ENCODE measurements at regions not wholly inside any gene's neighbourhood (a gene's known extent, or its start where the extent isn't known, plus 50 kb on each side); places are given as distances from the start of the nearest gene placed in this dataset.

- TF ChIP-seq SP1 (CRISPR knock-in tag; conservative IDR thresholded peaks at IDR 0.05) (no peak), CREB1 (CRISPR knock-in tag; IDR thresholded peaks at IDR 0.05) (no peak), ARID4B (CRISPR knock-in tag; IDR thresholded peaks at IDR 0.05; ENCODE audit: borderline replicate concordance) (no peak), CTCF (IDR thresholded peaks at IDR 0.05) (no peak), CBFB (CRISPR knock-in tag; IDR thresholded peaks at IDR 0.05; ENCODE audit: low read depth) (no peak), ZNF263 (CRISPR knock-in tag; IDR thresholded peaks at IDR 0.05; ENCODE audit: low read depth) (no peak), HMGXB4 (CRISPR knock-in tag; IDR thresholded peaks at IDR 0.05) (no peak), ZNF121 (CRISPR knock-in tag; IDR thresholded peaks at IDR 0.05) (no peak), TP53 (CRISPR knock-in tag; IDR thresholded peaks at IDR 0.05) (no peak), ZNF416 (CRISPR knock-in tag; IDR thresholded peaks at IDR 0.05) (no peak), MXD4 (CRISPR knock-in tag; IDR thresholded peaks at IDR 0.05; ENCODE audit: borderline replicate concordance) (no peak)
These were observed 95.4 kb downstream of the NKX2-1 start for GRCh38 chr14:36424478-36425102.
